GM12878 (cell line): ENCODE measurements at regions not wholly inside any gene's neighbourhood (a gene's known extent, or its start where the extent isn't known, plus 50 kb on each side); places are given as distances from the start of the nearest gene placed in this dataset.

Experiments
- ATAC-seq: fragments of 200-7000 bp; cut with Tn5 transposase; 3 replicates; pipeline ENCODE4 v1.9.1; 2020; ENCODE audit warnings: mild to moderate bottlenecking, moderate library complexity
- BruUV-seq: library from RNA; stranded (reverse); fragments of 400-500 nt; replicated peaks from 2 replicates; lab custom pipeline; 2021; lab: Mats Ljungman, UMichigan
- CTCF ChIA-PET: fragments of 300-600 bp; sonication (Branson Sonifier 250); formaldehyde crosslinking; extraction: SDS; loops from one replicate; lab custom pipeline; 2021; ENCODE audit warnings: inconsistent platforms; lab: Yijun Ruan, JAX
- POLR2A ChIA-PET: fragments of 350-600 bp; formaldehyde crosslinking; extraction: SDS; loops from one replicate; lab custom pipeline; 2021; ENCODE audit warnings: inconsistent platforms; lab: Charles Lee
- RAD21 ChIA-PET: fragments of 300-600 bp; sonication (Branson Sonifier 250); formaldehyde crosslinking; loops from one replicate; lab custom pipeline; 2023; ENCODE audit warnings: antibody characterized with exemption; ENCODE audit not compliant: unreplicated experiment; lab: Charles Lee
- SMC1A ChIA-PET: fragments of 300-600 bp; sonication (Branson Sonifier 250); formaldehyde crosslinking; loops from one replicate; lab custom pipeline; 2023; ENCODE audit not compliant: unreplicated experiment, uncharacterized antibody; lab: Charles Lee
- DNase-seq: peaks from one replicate; pipeline ENCODE4 v3.0.0-alpha.2; 2011; ENCODE audit warnings: low read depth, low spot score
- FAIRE-seq: peaks from 3 replicates; lab custom pipeline; 2011; peaks lifted over from hg19 to GRCh38; lab: Jason Lieb, UNC
- H2AFZ ChIP-seq: 2 replicates; pipeline ENCODE4 v1.6.0; 2011; ENCODE audit warnings: low read depth, low read length, control low read depth; ENCODE audit not compliant: control insufficient read depth
- H3K27ac ChIP-seq: 2 replicates; pipeline ENCODE4 v1.5.1; 2011; ENCODE audit warnings: control low read depth; ENCODE audit not compliant: control insufficient read depth, insufficient read depth
- H3K27me3 ChIP-seq, 2 experiments: replicated peaks in 1 of 2; 2 replicates each; pipeline versions ENCODE4 v1.6.0 to v1.6.1; 2011; ENCODE audit warnings: low read length in 1 of 2; ENCODE audit not compliant: control insufficient read depth in 2 of 2, insufficient read depth in 2 of 2
- H3K36me3 ChIP-seq, 2 experiments: 2 replicates each; pipeline ENCODE4 v1.5.1; 2011; ENCODE audit warnings: low read length in 1 of 2; ENCODE audit not compliant: control insufficient read depth in 2 of 2, insufficient read depth in 2 of 2
- H3K4me1 ChIP-seq: 2 replicates; pipeline ENCODE4 v1.6.1; 2011; ENCODE audit warnings: mild to moderate bottlenecking, low read length, moderate library complexity, mixed read lengths; ENCODE audit not compliant: control insufficient read depth, insufficient read depth
- H3K4me2 ChIP-seq: 2 replicates; pipeline ENCODE4 v1.6.0; 2011; ENCODE audit warnings: control low read depth; ENCODE audit not compliant: control insufficient read depth, insufficient read depth
- H3K4me3 ChIP-seq: fragments of 200-600 bp; sonication (generic); 2 replicates; pipeline ENCODE4 v1.5.1; 2016
- H3K79me2 ChIP-seq: 2 replicates; pipeline ENCODE4 v1.6.0; 2011; ENCODE audit warnings: low read length; ENCODE audit not compliant: control insufficient read depth, insufficient read depth
- H3K9ac ChIP-seq: 2 replicates; pipeline ENCODE4 v1.8.0; 2011; ENCODE audit warnings: low read length, control low read depth, mixed read lengths; ENCODE audit not compliant: control insufficient read depth, insufficient read depth
- H3K9me3 ChIP-seq: replicated peaks from 3 replicates; pipeline ENCODE4 v1.5.1; 2011; ENCODE audit warnings: mild to moderate bottlenecking, low read length; ENCODE audit not compliant: control insufficient read depth, insufficient read depth
- H4K20me1 ChIP-seq: 2 replicates; pipeline ENCODE4 v1.6.0; 2011; ENCODE audit not compliant: control insufficient read depth, insufficient read depth
- ASH2L ChIP-seq: fragments of 300-600, 200-600 bp; sonication (generic); IDR thresholded peaks from 2 replicates; pipeline ENCODE4 v1.6.1; 2017; ENCODE audit warnings: low read depth, mild to moderate bottlenecking, borderline replicate concordance
- ATF7 ChIP-seq: fragments of 450-650 bp; IDR thresholded peaks from 2 replicates; pipeline ENCODE4 v1.6.1; 2016; ENCODE audit warnings: low read depth, mild to moderate bottlenecking
- EZH2 ChIP-seq: IDR thresholded peaks from 2 replicates; pipeline ENCODE4 v1.6.1; 2012; ENCODE audit warnings: low read depth, mild to moderate bottlenecking, control low read depth, inconsistent platforms, low read length, borderline replicate concordance; ENCODE audit not compliant: control insufficient read depth
- IKZF2 ChIP-seq, 2 experiments: fragments of 450-650 bp; IDR thresholded peaks; 2 replicates each; pipeline ENCODE4 v1.6.1; 2017; ENCODE audit warnings: mild to moderate bottlenecking in 2 of 2, moderate library complexity in 2 of 2
- NFXL1 ChIP-seq: fragments of 450-650 bp; IDR thresholded peaks from 2 replicates; pipeline ENCODE4 v1.6.1; 2017; ENCODE audit warnings: antibody characterized with exemption, mild to moderate bottlenecking, borderline replicate concordance
- POLR2AphosphoS5 ChIP-seq: IDR thresholded peaks from 2 replicates; pipeline ENCODE4 v1.6.1; 2011; ENCODE audit warnings: mild to moderate bottlenecking, low read length, inconsistent platforms
- RAD51 ChIP-seq: fragments of 450-650 bp; IDR thresholded peaks from 2 replicates; pipeline ENCODE4 v1.6.1; 2016; ENCODE audit warnings: moderate library complexity, mild to moderate bottlenecking, inconsistent platforms
- STAT3 ChIP-seq: IDR thresholded peaks from 2 replicates; pipeline ENCODE4 v1.6.1; 2011; ENCODE audit warnings: low read depth, low read length, improper control_type of control experiment
- TBL1XR1 ChIP-seq: IDR thresholded peaks from 2 replicates; pipeline ENCODE4 v1.6.1; 2012; ENCODE audit warnings: low read depth, low read length, improper control_type of control experiment
- YBX1 ChIP-seq: fragments of 450-650 bp; IDR thresholded peaks from 2 replicates; pipeline ENCODE4 v1.6.1; 2016; ENCODE audit warnings: antibody characterized with exemption
- ZNF24 ChIP-seq: fragments of 450-650 bp; IDR thresholded peaks from 2 replicates; pipeline ENCODE4 v1.6.1; 2017; ENCODE audit warnings: antibody characterized with exemption, mild to moderate bottlenecking
- ZNF384 ChIP-seq: IDR thresholded peaks from 2 replicates; pipeline ENCODE4 v1.6.1; 2012; ENCODE audit warnings: low read depth, mild to moderate bottlenecking, low read length, improper control_type of control experiment, borderline replicate concordance
- WGBS: methylation state at CpG from one replicate; pipeline ENCODE4 v1.1.6; 2016; ENCODE audit warnings: low lambda C conversion rate; ENCODE audit not compliant: insufficient replicate concordance, insufficient coverage; ENCODE audit errors: missing lambda C conversion rate; 5-methylcytosine and 5-hydroxymethylcytosine counted together
- in situ Hi-C: fragments of 300-500 bp; cut with MboI; formaldehyde crosslinking; loops from 9 replicates; pipeline ENCODE4 v1.14.3; 2018; ENCODE audit warnings: mixed read lengths
- intact Hi-C: fragments of 100-400 bp; cut with micrococcal nuclease; formaldehyde crosslinking; loops from one replicate; pipeline ENCODE4 v1.14.2; 2022; ENCODE audit not compliant: unreplicated experiment
- TF ChIP-seq, protein P1 (sequence below): IDR thresholded peaks from 2 replicates; pipeline ENCODE4 v1.6.1; 2011; ENCODE audit warnings: borderline replicate concordance, low read depth, mild to moderate bottlenecking, moderate library complexity, low read length; ENCODE audit not compliant: insufficient read depth, poor library complexity, severe bottlenecking
- TF ChIP-seq, protein P2 (sequence below): fragments of 450-650 bp; IDR thresholded peaks from 2 replicates; pipeline ENCODE4 v1.6.1; 2017; ENCODE audit warnings: mild to moderate bottlenecking, low read depth, inconsistent platforms; ENCODE audit not compliant: poor library complexity, severe bottlenecking

DNA sequence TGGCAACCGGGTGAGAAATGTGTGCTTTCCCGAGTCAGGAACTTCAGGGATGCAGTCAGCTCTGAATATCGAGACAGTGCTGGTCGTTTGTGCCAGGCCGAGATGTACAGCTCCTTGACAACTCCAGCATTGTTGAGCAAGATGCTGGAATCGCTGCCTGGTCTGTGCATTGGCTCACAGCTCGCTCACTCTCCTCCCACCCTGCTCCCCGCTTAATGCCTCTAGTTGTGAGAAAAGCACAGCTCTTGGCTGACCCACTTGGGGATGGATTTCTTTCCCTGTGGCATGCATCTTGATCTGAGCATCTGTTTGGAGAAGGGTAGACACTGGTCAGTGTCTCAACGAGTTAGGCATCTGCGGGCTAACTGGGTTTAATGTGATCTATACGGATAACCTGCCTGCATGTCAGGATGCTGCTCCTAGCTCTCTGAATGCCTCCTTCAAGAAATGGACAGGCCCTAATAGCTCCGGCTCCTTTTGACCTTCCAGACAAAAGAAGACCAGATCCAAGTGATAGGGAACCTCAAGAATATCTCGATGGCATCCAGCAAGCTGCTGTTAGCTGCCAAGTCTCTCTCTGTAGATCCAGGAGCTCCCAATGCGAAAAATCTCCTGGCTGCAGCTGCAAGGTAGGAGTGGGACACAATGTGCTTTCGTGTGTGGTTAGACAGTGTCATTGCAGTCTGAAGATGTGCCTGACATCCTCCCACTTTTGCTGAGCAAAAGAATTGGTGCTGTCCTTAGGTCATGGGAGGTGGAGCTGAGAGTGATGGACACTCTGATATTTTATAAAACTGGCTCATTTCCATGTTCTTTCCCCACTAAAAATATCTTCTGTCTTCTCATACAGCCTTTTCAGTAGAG, 302.2 kb upstream of the TPM1 start:
- Histone ChIP-seq H3K79me2 (no peaks in the 10 kb centered on the region), H3K9ac (no peak overlapping the region), H3K27me3 (peaks cover 0 to 2% of the 10 kb centered on the region in 2 experiments; a peak in 2 of 4 replicates), H3K9me3 (no peaks in the 10 kb centered on the region), H2AFZ (no peak overlapping the region), H3K4me3 (no peak overlapping the region), H3K4me2 (no peak overlapping the region), H3K27ac (no peak overlapping the region), H3K4me1 (no peaks in the 10 kb centered on the region), H4K20me1 (no peaks in the 10 kb centered on the region), H3K36me3 (no peaks in the 10 kb centered on the region)
- in situ Hi-C loops (no loop called here), intact Hi-C loops (no loop called here)
- FAIRE-seq, result no peak
- no peak for DNase-seq
- SMC1A ChIA-PET, result interaction anchor here (0.7 kb wide), 1 partner anchor 78 kb away, joined by 4 read pairs; no protein-coding TSS in a partner anchor
- TF ChIP-seq, protein P1, sequence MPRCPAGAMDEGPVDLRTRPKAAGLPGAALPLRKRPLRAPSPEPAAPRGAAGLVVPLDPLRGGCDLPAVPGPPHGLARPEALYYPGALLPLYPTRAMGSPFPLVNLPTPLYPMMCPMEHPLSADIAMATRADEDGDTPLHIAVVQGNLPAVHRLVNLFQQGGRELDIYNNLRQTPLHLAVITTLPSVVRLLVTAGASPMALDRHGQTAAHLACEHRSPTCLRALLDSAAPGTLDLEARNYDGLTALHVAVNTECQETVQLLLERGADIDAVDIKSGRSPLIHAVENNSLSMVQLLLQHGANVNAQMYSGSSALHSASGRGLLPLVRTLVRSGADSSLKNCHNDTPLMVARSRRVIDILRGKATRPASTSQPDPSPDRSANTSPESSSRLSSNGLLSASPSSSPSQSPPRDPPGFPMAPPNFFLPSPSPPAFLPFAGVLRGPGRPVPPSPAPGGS, result no peak
- no peak for TF ChIP-seq EZH2
- RAD21 ChIA-PET, result no interaction called here
- CTCF ChIA-PET, result interaction anchor here (0.6 to 2.6 kb wide), 2 partner anchors 9 to 16 kb away, joined by 3 to 13 read pairs; no protein-coding TSS in a partner anchor
- 17% methylated on average over 15 of the region's 15 CpGs for WGBS
- no TSS peak for BruUV-seq
- POLR2A ChIA-PET, result no interaction called here
- no peak for ATAC-seq

DNA sequence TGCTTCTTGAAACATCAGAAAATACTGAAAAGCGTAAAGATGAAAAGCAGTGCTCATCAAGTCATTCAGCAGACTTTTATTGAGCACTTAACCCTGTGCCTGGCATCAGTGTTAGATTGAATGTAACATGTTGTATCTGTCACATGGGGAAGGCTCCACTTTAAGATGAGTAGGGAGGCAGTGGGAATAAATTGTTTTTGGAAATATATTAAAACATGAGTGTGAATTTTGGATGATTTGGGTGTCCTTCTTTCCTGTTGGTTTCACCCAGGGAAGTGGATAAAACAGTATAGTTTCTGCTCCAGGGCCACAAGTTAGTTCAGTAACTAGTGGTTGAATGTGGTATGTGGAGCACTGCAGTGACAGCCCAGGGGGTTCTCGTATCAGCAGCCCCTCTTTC, 301.4 kb upstream of the TPM1 start:
- no peak overlapping the region for H3K27ac ChIP-seq
- no peaks in the 10 kb centered on the region for H3K4me1 ChIP-seq
- ChIA-PET SMC1A (no interaction called here), RAD21 (interaction anchor here (1.5 kb wide), 1 partner anchor 349 kb away, joined by 4 read pairs; no protein-coding TSS in a partner anchor), POLR2A (no interaction called here), CTCF (interaction anchor here (1.1 to 2.6 kb wide), 3 partner anchors 13 to 26 kb away, joined by 3 to 13 read pairs (median 5); no protein-coding TSS in a partner anchor)
- H4K20me1 ChIP-seq, result no peaks in the 10 kb centered on the region
- FAIRE-seq (no peak), DNase-seq (no peak), ATAC-seq (no peak)
- intact Hi-C loops (no loop called here), in situ Hi-C loops (no loop called here)
- H3K4me3 ChIP-seq, result no peak overlapping the region
- no peaks in the 10 kb centered on the region for H3K9me3 ChIP-seq
- H3K79me2 ChIP-seq, result no peaks in the 10 kb centered on the region
- peaks cover 0 to 2% of the 10 kb centered on the region in 2 experiments; a peak in 2 of 4 replicates for H3K27me3 ChIP-seq
- no peak overlapping the region for H3K4me2 ChIP-seq
- H3K36me3 ChIP-seq, result no peaks in the 10 kb centered on the region
- no peak overlapping the region for H2AFZ ChIP-seq
- BruUV-seq, result no TSS peak
- WGBS, result 6% methylated on average over 2 of the region's 2 CpGs
- no peak overlapping the region for H3K9ac ChIP-seq
- TF ChIP-seq NFXL1 (no peak), ZNF384 (no peak), TBL1XR1 (no peak), POLR2AphosphoS5 (no peak), ASH2L (no peak), ATF7 (no peak), ZNF24 (no peak), IKZF2 (IDR thresholded peaks at IDR 0.05) (no peak), RAD51 (no peak), YBX1 (no peak), STAT3 (no peak)
- TF ChIP-seq, protein P2, sequence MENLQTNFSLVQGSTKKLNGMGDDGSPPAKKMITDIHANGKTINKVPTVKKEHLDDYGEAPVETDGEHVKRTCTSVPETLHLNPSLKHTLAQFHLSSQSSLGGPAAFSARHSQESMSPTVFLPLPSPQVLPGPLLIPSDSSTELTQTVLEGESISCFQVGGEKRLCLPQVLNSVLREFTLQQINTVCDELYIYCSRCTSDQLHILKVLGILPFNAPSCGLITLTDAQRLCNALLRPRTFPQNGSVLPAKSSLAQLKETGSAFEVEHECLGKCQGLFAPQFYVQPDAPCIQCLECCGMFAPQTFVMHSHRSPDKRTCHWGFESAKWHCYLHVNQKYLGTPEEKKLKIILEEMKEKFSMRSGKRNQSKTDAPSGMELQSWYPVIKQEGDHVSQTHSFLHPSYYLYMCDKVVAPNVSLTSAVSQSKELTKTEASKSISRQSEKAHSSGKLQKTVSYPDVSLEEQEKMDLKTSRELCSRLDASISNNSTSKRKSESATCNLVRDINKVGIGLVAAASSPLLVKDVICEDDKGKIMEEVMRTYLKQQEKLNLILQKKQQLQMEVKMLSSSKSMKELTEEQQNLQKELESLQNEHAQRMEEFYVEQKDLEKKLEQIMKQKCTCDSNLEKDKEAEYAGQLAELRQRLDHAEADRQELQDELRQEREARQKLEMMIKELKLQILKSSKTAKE, result no peak
